Panc1 (cell line): ENCODE measurements at regions not wholly inside any gene's neighbourhood (a gene's known extent, or its start where the extent isn't known, plus 50 kb on each side); places are given as distances from the start of the nearest gene placed in this dataset.

ENCODE experiments used
- ATAC-seq: fragments of 200-7000 bp; cut with Tn5 transposase; 2 replicates; pipeline ENCODE4 v1.9.1; 2020; ENCODE audit warnings: mild to moderate bottlenecking, moderate library complexity
- BruUV-seq: library from RNA; stranded (reverse); fragments of 400-500 nt; replicated peaks from 2 replicates; lab custom pipeline; 2021; lab: Mats Ljungman, UMichigan
- CTCF ChIA-PET: fragments of 300-600 bp; sonication (Branson Sonifier 250); formaldehyde crosslinking; loops from one replicate; lab custom pipeline; 2022; ENCODE audit warnings: antibody characterized with exemption; lab: Charles Lee
- POLR2A ChIA-PET: fragments of 300-600 bp; sonication (Branson Sonifier 250); formaldehyde crosslinking; loops from one replicate; lab custom pipeline; 2022; ENCODE audit warnings: antibody characterized with exemption; lab: Charles Lee
- DNase-seq: peaks from one replicate; pipeline ENCODE4 v3.0.0-alpha.2; 2010; ENCODE audit warnings: low read depth, low spot score
- H3K27ac ChIP-seq: 2 replicates; pipeline ENCODE4 v1.5.1; 2011; ENCODE audit warnings: mild to moderate bottlenecking, low read length, inconsistent platforms
- H3K27me3 ChIP-seq: fragments of 200-500 bp; sonication (Bioruptor generic); 2 replicates; pipeline ENCODE4 v1.6.0; 2014; ENCODE audit warnings: low read length, inconsistent platforms; ENCODE audit not compliant: control insufficient read depth, insufficient read depth
- H3K36me3 ChIP-seq: fragments of 200-500 bp; sonication (Bioruptor generic); 2 replicates; pipeline ENCODE4 v1.5.1; 2014; ENCODE audit warnings: inconsistent platforms, mild to moderate bottlenecking, low read length, moderate library complexity; ENCODE audit not compliant: control insufficient read depth, insufficient read depth
- H3K4me1 ChIP-seq: 2 replicates; pipeline ENCODE4 v1.5.1; 2011; ENCODE audit warnings: inconsistent platforms, mild to moderate bottlenecking, low read length, moderate library complexity; ENCODE audit not compliant: control insufficient read depth, insufficient read depth
- H3K4me3 ChIP-seq, 2 experiments: 2 replicates each; pipeline ENCODE4 v1.5.1; 2011 to 2012; ENCODE audit warnings: low read depth in 2 of 2, low read length in 2 of 2, mild to moderate bottlenecking in 2 of 2, inconsistent platforms in 1 of 2, moderate library complexity in 1 of 2
- H3K9me3 ChIP-seq: fragments of 200-500 bp; sonication (Bioruptor generic); 2 replicates; pipeline ENCODE4 v1.5.1; 2014; ENCODE audit warnings: low read depth, mild to moderate bottlenecking, inconsistent platforms, low read length, moderate library complexity; ENCODE audit not compliant: control insufficient read depth, insufficient read depth
- POLR2AphosphoS5 ChIP-seq: IDR thresholded peaks from 2 replicates; pipeline ENCODE4 v1.6.1; 2012; ENCODE audit warnings: mild to moderate bottlenecking, low read depth, low read length, moderate library complexity
- REST ChIP-seq, 2 experiments: IDR thresholded peaks; 2 replicates each; pipeline ENCODE4 v1.6.1; 2011 to 2012; ENCODE audit warnings: low read depth in 2 of 2, control low read depth in 1 of 2, low read length in 1 of 2, mild to moderate bottlenecking in 1 of 2, moderate library complexity in 1 of 2; ENCODE audit not compliant: insufficient read depth in 1 of 2
- SIN3A ChIP-seq: IDR thresholded peaks from 2 replicates; pipeline ENCODE4 v1.6.1; 2012; ENCODE audit warnings: low read depth, mild to moderate bottlenecking, low read length, moderate library complexity, borderline replicate concordance; ENCODE audit not compliant: insufficient read depth
- TCF7L2 ChIP-seq: IDR thresholded peaks from 2 replicates; pipeline ENCODE4 v1.6.1; 2011; ENCODE audit warnings: mild to moderate bottlenecking, low read depth, low read length, inconsistent platforms
- in situ Hi-C: cut with HindIII; loops from 2 replicates; pipeline ENCODE4 v1.10.0; 2016; ENCODE audit warnings: low sequenced_read_pairs, low pct_unique_long_range_greater_than_20kb
- intact Hi-C: fragments of 100-400 bp; cut with micrococcal nuclease; formaldehyde crosslinking; loops from one replicate; pipeline ENCODE4 v1.10.0; 2022; ENCODE audit not compliant: unreplicated experiment
- TF ChIP-seq, protein P1 (sequence below): fragments of 450-650 bp; IDR thresholded peaks from 2 replicates; pipeline ENCODE4 v1.5.1; 2017; ENCODE audit warnings: mild to moderate bottlenecking

DNA sequence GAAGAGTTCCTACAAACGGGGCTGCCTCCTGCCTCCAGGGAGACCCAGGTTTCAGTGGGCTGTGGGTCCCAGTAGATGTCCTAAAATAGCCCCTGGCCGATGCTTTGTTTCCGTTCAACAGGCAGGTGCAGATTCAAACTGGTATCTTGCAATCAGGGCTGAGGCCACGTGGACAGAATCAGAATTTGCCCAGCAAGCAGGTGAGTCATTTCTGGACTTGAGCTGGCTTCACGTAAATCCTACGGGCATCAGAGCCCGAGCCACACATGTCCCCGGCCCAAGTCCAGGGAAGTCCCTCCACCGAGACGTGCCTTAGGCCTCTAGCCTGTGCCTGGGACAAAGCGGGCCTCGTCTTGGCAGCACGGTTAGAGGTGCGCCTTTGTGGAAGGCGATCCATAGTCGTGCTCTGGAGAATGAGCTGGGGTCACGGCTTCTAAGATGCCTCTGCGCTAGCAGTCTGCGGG, 101.6 kb upstream of the FRMD1 start:
- TF ChIP-seq REST (IDR thresholded peaks at IDR 0.05; ENCODE audit: insufficient read depth in 1 of 2, low read depth in 2 of 2, low read length in 1 of 2), result no peak
- TF ChIP-seq TCF7L2, result no peak
- TF ChIP-seq SIN3A, result no peak
- TF ChIP-seq, protein P1, sequence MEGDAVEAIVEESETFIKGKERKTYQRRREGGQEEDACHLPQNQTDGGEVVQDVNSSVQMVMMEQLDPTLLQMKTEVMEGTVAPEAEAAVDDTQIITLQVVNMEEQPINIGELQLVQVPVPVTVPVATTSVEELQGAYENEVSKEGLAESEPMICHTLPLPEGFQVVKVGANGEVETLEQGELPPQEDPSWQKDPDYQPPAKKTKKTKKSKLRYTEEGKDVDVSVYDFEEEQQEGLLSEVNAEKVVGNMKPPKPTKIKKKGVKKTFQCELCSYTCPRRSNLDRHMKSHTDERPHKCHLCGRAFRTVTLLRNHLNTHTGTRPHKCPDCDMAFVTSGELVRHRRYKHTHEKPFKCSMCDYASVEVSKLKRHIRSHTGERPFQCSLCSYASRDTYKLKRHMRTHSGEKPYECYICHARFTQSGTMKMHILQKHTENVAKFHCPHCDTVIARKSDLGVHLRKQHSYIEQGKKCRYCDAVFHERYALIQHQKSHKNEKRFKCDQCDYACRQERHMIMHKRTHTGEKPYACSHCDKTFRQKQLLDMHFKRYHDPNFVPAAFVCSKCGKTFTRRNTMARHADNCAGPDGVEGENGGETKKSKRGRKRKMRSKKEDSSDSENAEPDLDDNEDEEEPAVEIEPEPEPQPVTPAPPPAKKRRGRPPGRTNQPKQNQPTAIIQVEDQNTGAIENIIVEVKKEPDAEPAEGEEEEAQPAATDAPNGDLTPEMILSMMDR, result no peak
- TF ChIP-seq POLR2AphosphoS5, result no peak
- Histone ChIP-seq H3K27me3 (no peaks in the 10 kb centered on the region), H3K4me1 (no peaks in the 10 kb centered on the region), H3K36me3 (no peaks in the 10 kb centered on the region), H3K27ac (no peak overlapping the region), H3K9me3 (no peaks in the 10 kb centered on the region), H3K4me3 (no peak overlapping the region)
- intact Hi-C loops, result no loop called here
- ATAC-seq (no peak; the same call in 1 of the 2 replicates), DNase-seq (no peak)
- in situ Hi-C loops, result no loop called here
- CTCF ChIA-PET, result no interaction called here
- BruUV-seq, result no TSS peak
- POLR2A ChIA-PET, result no interaction called here

GRCh38 chr6:168179702-168180382, 100.8 kb upstream of the FRMD1 start:
- POLR2A ChIA-PET, result no interaction called here
- no peaks in the 10 kb centered on the region for H3K9me3 ChIP-seq
- in situ Hi-C loops, result no loop called here
- no peak overlapping the region for H3K27ac ChIP-seq
- no peak for ATAC-seq
- intact Hi-C loops, result no loop called here
- peaks cover 2% of the 10 kb centered on the region; the same call in 1 of the 2 replicates for H3K27me3 ChIP-seq
- no peak overlapping the region for H3K4me3 ChIP-seq
- no peak for TF ChIP-seq TCF7L2
- no peak for TF ChIP-seq SIN3A
- TF ChIP-seq, protein P1, result no peak
- TF ChIP-seq REST (IDR thresholded peaks at IDR 0.05; ENCODE audit: insufficient read depth in 1 of 2, low read depth in 2 of 2, low read length in 1 of 2), result no peak
- TF ChIP-seq POLR2AphosphoS5, result no peak
- no peaks in the 10 kb centered on the region for H3K36me3 ChIP-seq
- CTCF ChIA-PET, result no interaction called here
- DNase-seq, result no peak
- no TSS peak for BruUV-seq
- H3K4me1 ChIP-seq, result no peaks in the 10 kb centered on the region
